CD14-positive monocyte (primary cell): ENCODE measurements at regions not wholly inside any gene's neighbourhood (a gene's known extent, or its start where the extent isn't known, plus 50 kb on each side); places are given as distances from the start of the nearest gene placed in this dataset.

ENCODE experiments used
- DNase-seq, 3 donors: peaks; one replicate each; pipeline ENCODE4 v3.0.0-alpha.2; 2011 to 2022
- H2AFZ ChIP-seq: 2 replicates; pipeline ENCODE4 v1.6.0; 2012; ENCODE audit warnings: mild to moderate bottlenecking, low read depth, low read length, inconsistent platforms; ENCODE audit not compliant: insufficient read depth, poor library complexity, severe bottlenecking
- H3K27ac ChIP-seq, 2 donors: 1 replicate in 1 of 2; 2 replicates in 1 of 2; pipeline ENCODE4 v1.5.1; 2012 to 2013; ENCODE audit warnings: low read length in 2 of 2, control low read depth in 1 of 2, inconsistent platforms in 1 of 2, low read depth in 1 of 2, mild to moderate bottlenecking in 1 of 2
- H3K27me3 ChIP-seq, 2 donors: one replicate each; pipeline versions ENCODE4 v1.6.0 to v1.6.1; 2011 to 2013; ENCODE audit warnings: low read length in 2 of 2; ENCODE audit not compliant: control insufficient read depth in 2 of 2, insufficient read depth in 2 of 2
- H3K36me3 ChIP-seq, 2 donors: replicated peaks in 1 of 2; 1 replicate in 1 of 2; 2 replicates in 1 of 2; pipeline versions ENCODE4 v1.5.1 to v1.6.1; 2012 to 2013; ENCODE audit warnings: low read length in 2 of 2, control low read depth in 1 of 2, inconsistent platforms in 1 of 2, mild to moderate bottlenecking in 1 of 2; ENCODE audit not compliant: insufficient read depth in 2 of 2, control insufficient read depth in 1 of 2
- H3K4me1 ChIP-seq, 2 donors: 1 replicate in 1 of 2; 2 replicates in 1 of 2; pipeline versions ENCODE4 v1.5.1 to v1.6.1; 2012 to 2013; ENCODE audit warnings: low read length in 2 of 2, control low read depth in 1 of 2, inconsistent platforms in 1 of 2, mild to moderate bottlenecking in 1 of 2, moderate library complexity in 1 of 2; ENCODE audit not compliant: insufficient read depth in 2 of 2, control insufficient read depth in 1 of 2
- H3K4me2 ChIP-seq: replicated peaks from 2 replicates; pipeline ENCODE3; 2012; ENCODE audit warnings: low read length, moderate library complexity, mild to moderate bottlenecking; ENCODE audit not compliant: poor library complexity, severe bottlenecking; ENCODE audit errors: extremely low read depth
- H3K4me3 ChIP-seq, 3 experiments: fragments of 200-600 bp in 1 of 3; sonication (generic) in 1 of 3; replicated peaks in 1 of 3; 1 replicate in 2 of 3; 2 replicates in 1 of 3; pipeline ENCODE4 v1.5.1; 2011 to 2013; ENCODE audit warnings: low read length in 3 of 3, mild to moderate bottlenecking in 3 of 3, control low read depth in 2 of 3, low read depth in 2 of 3, inconsistent platforms in 1 of 3, moderate library complexity in 1 of 3
- H3K79me2 ChIP-seq: 2 replicates; pipeline ENCODE4 v1.6.0; 2012; ENCODE audit warnings: mild to moderate bottlenecking, control low read depth, inconsistent platforms, low read length, moderate library complexity; ENCODE audit not compliant: insufficient read depth
- H3K9ac ChIP-seq: 2 replicates; pipeline ENCODE4 v1.6.0; 2017; ENCODE audit warnings: low read length, mild to moderate bottlenecking; ENCODE audit not compliant: insufficient read depth, poor library complexity, severe bottlenecking
- H3K9me3 ChIP-seq, 2 donors: replicated peaks in 1 of 2; 1 replicate in 1 of 2; 2 replicates in 1 of 2; pipeline versions ENCODE4 v1.5.1 to v1.6.1; 2012 to 2013; ENCODE audit warnings: low read length in 2 of 2, control low read depth in 1 of 2; ENCODE audit not compliant: control insufficient read depth in 1 of 2, insufficient read depth in 1 of 2
- H4K20me1 ChIP-seq: 2 replicates; pipeline ENCODE4 v1.6.0; 2012; ENCODE audit warnings: mild to moderate bottlenecking, low read length, control low read depth, moderate library complexity; ENCODE audit not compliant: insufficient read depth
- H3K27ac Mint-ChIP-seq, 7 donors: one replicate each; pipeline ENCODE4 v1.8.0; 2020; ENCODE audit warnings: mild to moderate bottlenecking in 7 of 7, mixed read lengths in 7 of 7, moderate library complexity in 6 of 7, inconsistent platforms in 2 of 7
- H3K27me3 Mint-ChIP-seq, 3 donors: one replicate each; pipeline ENCODE4 v1.8.0; 2021 to 2022; ENCODE audit warnings: low read depth in 3 of 3, mild to moderate bottlenecking in 3 of 3, mixed read lengths in 3 of 3, moderate library complexity in 3 of 3, inconsistent platforms in 1 of 3
- H3K36me3 Mint-ChIP-seq, 2 donors: one replicate each; pipeline ENCODE4 v1.8.0; 2020; ENCODE audit warnings: mixed read lengths in 2 of 2, inconsistent platforms in 1 of 2, mild to moderate bottlenecking in 1 of 2
- H3K4me1 Mint-ChIP-seq: one replicate; pipeline ENCODE4 v1.8.0; 2020; ENCODE audit warnings: mild to moderate bottlenecking, mixed read lengths
- H3K4me3 Mint-ChIP-seq, 2 donors: one replicate each; pipeline ENCODE4 v1.8.0; 2020; ENCODE audit warnings: mild to moderate bottlenecking in 2 of 2, mixed read lengths in 2 of 2, moderate library complexity in 1 of 2
- H3K9me3 Mint-ChIP-seq, 7 donors: one replicate each; pipeline ENCODE4 v1.8.0; 2020 to 2022; ENCODE audit warnings: mixed read lengths in 7 of 7, mild to moderate bottlenecking in 6 of 7, moderate library complexity in 6 of 7, inconsistent platforms in 2 of 7
- CTCF ChIP-seq: fragments of 200-600 bp; IDR thresholded peaks from one replicate; pipeline ENCODE4 v1.8.0; 2022; ENCODE audit warnings: antibody characterized with exemption, mild to moderate bottlenecking
- intact Hi-C, 2 donors: fragments of 100-400 bp; cut with micrococcal nuclease; formaldehyde crosslinking; loops; one replicate each; pipeline versions ENCODE4 v1.15.0 to v1.15.1; 2023

DNA sequence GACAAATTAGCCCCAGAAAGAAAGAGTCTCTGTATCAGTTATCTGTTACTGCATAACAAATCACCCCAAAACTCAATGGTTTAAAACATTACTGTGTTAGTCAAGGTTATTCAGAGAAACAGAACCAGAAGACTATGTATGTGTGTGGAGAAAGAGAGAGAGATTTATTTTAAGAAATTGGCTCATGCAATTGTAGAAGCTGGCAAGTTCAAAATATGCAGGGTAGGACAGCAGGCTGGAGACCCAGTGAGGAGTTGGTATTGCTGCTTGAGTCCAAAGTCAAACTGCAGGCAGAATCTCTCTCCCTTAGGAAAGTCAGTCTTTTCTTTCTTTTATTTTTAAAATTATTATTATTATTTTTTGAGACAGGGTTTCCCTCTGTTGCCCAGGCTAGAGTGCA, 50.2 kb upstream of the TNR start:
- intact Hi-C loops, result no loop called here
- no peaks in the 10 kb centered on the region for H3K4me1 ChIP-seq
- no peak overlapping the region for H3K27ac ChIP-seq
- Mint-ChIP-seq H3K27me3 (peaks cover 2 to 7% (median 3%) of the 10 kb centered on the region in 3 donors), H3K4me3 (no peak overlapping the region), H3K9me3 (peaks cover 1 to 8% (median 3%) of the 10 kb centered on the region in 7 donors), H3K4me1 (no peaks in the 10 kb centered on the region), H3K27ac (no peak overlapping the region), H3K36me3 (no peaks in the 10 kb centered on the region)
- H3K27me3 ChIP-seq, result no peaks in the 10 kb centered on the region
- no peaks in the 10 kb centered on the region for H4K20me1 ChIP-seq
- no peak overlapping the region for H3K9ac ChIP-seq
- H3K79me2 ChIP-seq, result no peaks in the 10 kb centered on the region
- DNase-seq, result no peak
- no peaks in the 10 kb centered on the region for H3K9me3 ChIP-seq
- no peak overlapping the region for H2AFZ ChIP-seq
- no peak overlapping the region for H3K4me3 ChIP-seq
- no peak for TF ChIP-seq CTCF
- no peak overlapping the region for H3K4me2 ChIP-seq
- no peaks in the 10 kb centered on the region for H3K36me3 ChIP-seq
